ENCODE measurements at regions not wholly inside any gene's neighbourhood (a gene's known extent, or its start where the extent isn't known, plus 50 kb on each side); places are given as distances from the start of the nearest gene placed in this dataset.

DNA sequence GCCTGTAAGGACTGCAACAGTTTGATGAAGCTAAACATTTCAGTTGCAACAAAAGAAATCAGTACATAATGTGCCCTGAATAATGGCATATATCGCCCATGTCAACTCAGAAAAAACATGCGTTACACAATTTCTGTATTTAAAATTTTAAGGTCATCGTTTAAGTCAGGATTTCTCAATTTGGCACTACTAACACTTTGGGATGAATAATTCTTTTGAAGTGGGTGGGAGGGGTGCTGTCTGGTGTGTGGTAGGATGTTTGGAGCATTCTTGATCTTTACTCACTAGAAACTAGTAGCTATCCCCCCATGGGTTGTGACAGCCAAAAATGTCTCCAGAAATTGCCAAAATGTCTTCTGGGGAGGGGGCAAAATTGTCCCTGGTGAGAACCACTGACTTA, 50.7 kb upstream of the CNTNAP4 start:
- TF ChIP-seq, protein P1, sequence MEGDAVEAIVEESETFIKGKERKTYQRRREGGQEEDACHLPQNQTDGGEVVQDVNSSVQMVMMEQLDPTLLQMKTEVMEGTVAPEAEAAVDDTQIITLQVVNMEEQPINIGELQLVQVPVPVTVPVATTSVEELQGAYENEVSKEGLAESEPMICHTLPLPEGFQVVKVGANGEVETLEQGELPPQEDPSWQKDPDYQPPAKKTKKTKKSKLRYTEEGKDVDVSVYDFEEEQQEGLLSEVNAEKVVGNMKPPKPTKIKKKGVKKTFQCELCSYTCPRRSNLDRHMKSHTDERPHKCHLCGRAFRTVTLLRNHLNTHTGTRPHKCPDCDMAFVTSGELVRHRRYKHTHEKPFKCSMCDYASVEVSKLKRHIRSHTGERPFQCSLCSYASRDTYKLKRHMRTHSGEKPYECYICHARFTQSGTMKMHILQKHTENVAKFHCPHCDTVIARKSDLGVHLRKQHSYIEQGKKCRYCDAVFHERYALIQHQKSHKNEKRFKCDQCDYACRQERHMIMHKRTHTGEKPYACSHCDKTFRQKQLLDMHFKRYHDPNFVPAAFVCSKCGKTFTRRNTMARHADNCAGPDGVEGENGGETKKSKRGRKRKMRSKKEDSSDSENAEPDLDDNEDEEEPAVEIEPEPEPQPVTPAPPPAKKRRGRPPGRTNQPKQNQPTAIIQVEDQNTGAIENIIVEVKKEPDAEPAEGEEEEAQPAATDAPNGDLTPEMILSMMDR (IDR thresholded peaks at IDR 0.05; ENCODE audit: insufficient read depth, low read depth, low read length), result no peak
- TF ChIP-seq EZH2 (IDR thresholded peaks at IDR 0.05; ENCODE audit: insufficient read depth, low read length), result no peak

Measured in astrocyte (in vitro differentiated cells and primary cell).